Endothelial cell of umbilical vein (primary cell): ENCODE measurements at regions not wholly inside any gene's neighbourhood (a gene's known extent, or its start where the extent isn't known, plus 50 kb on each side); places are given as distances from the start of the nearest gene placed in this dataset.

Experiments used
- BruUV-seq: library from RNA; stranded (reverse); fragments of 400-500 nt; replicated peaks from 2 replicates; lab custom pipeline; 2021; lab: Mats Ljungman, UMichigan
- CTCF ChIA-PET: fragments of 300-600, 350-600 bp; sonication (Branson Sonifier 250); formaldehyde crosslinking; loops from one replicate; lab custom pipeline; 2021; ENCODE audit warnings: antibody characterized with exemption, inconsistent platforms; lab: Charles Lee
- POLR2A ChIA-PET: fragments of 300-600, 350-600 bp; sonication (Branson Sonifier 250); formaldehyde crosslinking; loops from one replicate; lab custom pipeline; 2021; ENCODE audit warnings: antibody characterized with exemption, inconsistent platforms; lab: Charles Lee
- DNase-seq: peaks from one replicate; pipeline ENCODE4 v3.0.0-alpha.2; 2011; ENCODE audit warnings: low read depth, low spot score
- FAIRE-seq: peaks from 2 replicates; lab custom pipeline; 2011; peaks lifted over from hg19 to GRCh38; lab: Jason Lieb, UNC
- H2AFZ ChIP-seq: 2 replicates; pipeline ENCODE4 v1.6.0; 2012; ENCODE audit warnings: low read depth, low read length, control low read depth, inconsistent platforms
- H3K27ac ChIP-seq: 2 replicates; pipeline ENCODE4 v1.5.1; 2011; ENCODE audit warnings: low read depth, mild to moderate bottlenecking, control low read depth, low read length, moderate library complexity; ENCODE audit not compliant: insufficient read depth
- H3K27me3 ChIP-seq, 2 experiments: 2 replicates each; pipeline versions ENCODE4 v1.6.0 to v1.6.1; 2011; ENCODE audit warnings: low read length in 2 of 2, mixed read lengths in 1 of 2; ENCODE audit not compliant: control insufficient read depth in 2 of 2, insufficient read depth in 2 of 2
- H3K36me3 ChIP-seq, 2 experiments: 2 replicates in 1 of 2; 3 replicates in 1 of 2; pipeline ENCODE4 v1.5.1; 2011; ENCODE audit warnings: low read length in 2 of 2, mild to moderate bottlenecking in 1 of 2, moderate library complexity in 1 of 2; ENCODE audit not compliant: control insufficient read depth in 2 of 2, insufficient read depth in 2 of 2; ENCODE audit errors: extremely low read depth in 1 of 2
- H3K4me1 ChIP-seq: 3 replicates; pipeline ENCODE4 v1.5.1; 2011; ENCODE audit warnings: mild to moderate bottlenecking, low read length; ENCODE audit not compliant: control insufficient read depth, insufficient read depth; ENCODE audit errors: extremely low read depth
- H3K4me2 ChIP-seq: 2 replicates; pipeline ENCODE4 v1.6.1; 2011; ENCODE audit warnings: low read length, control low read depth, mixed read lengths; ENCODE audit not compliant: insufficient read depth
- H3K4me3 ChIP-seq, 3 experiments: fragments of 200-600 bp in 1 of 3; sonication (generic), shearing (Covaris generic) in 1 of 3; replicated peaks in 1 of 3; 2 replicates each; pipeline ENCODE4 v1.5.1; 2011 to 2016; ENCODE audit warnings: control low read depth in 3 of 3, low read length in 3 of 3, mild to moderate bottlenecking in 2 of 3, inconsistent platforms in 1 of 3, low read depth in 1 of 3, moderate library complexity in 1 of 3; ENCODE audit not compliant: insufficient read depth in 1 of 3
- H3K79me2 ChIP-seq: 2 replicates; pipeline ENCODE4 v1.6.0; 2012; ENCODE audit warnings: low read length, inconsistent platforms; ENCODE audit not compliant: control insufficient read depth, insufficient read depth
- H3K9ac ChIP-seq: replicated peaks from 2 replicates; pipeline ENCODE3; 2011; ENCODE audit warnings: low read length, control low read depth; ENCODE audit not compliant: insufficient read depth; ENCODE audit errors: extremely low read depth
- H3K9me1 ChIP-seq: replicated peaks from 3 replicates; pipeline ENCODE4 v1.6.0; 2011; ENCODE audit warnings: mild to moderate bottlenecking, low read length; ENCODE audit not compliant: control insufficient read depth, insufficient read depth; ENCODE audit errors: extremely low read depth
- H3K9me3 ChIP-seq: replicated peaks from 2 replicates; pipeline ENCODE4 v1.5.1; 2012; ENCODE audit warnings: low read length, inconsistent platforms; ENCODE audit not compliant: control insufficient read depth, insufficient read depth
- H4K20me1 ChIP-seq: replicated peaks from 2 replicates; pipeline ENCODE3; 2011; ENCODE audit warnings: mild to moderate bottlenecking, low read length; ENCODE audit not compliant: control insufficient read depth, insufficient read depth; ENCODE audit errors: extremely low read depth
- EZH2 ChIP-seq: IDR thresholded peaks from 2 replicates; pipeline ENCODE4 v1.6.1; 2012; ENCODE audit warnings: borderline replicate concordance, low read depth, mild to moderate bottlenecking, moderate library complexity, low read length, inconsistent platforms; ENCODE audit not compliant: severe bottlenecking
- FOS ChIP-seq: IDR thresholded peaks from 2 replicates; pipeline ENCODE4 v1.6.1; 2011; ENCODE audit warnings: mild to moderate bottlenecking, low read length, moderate library complexity, borderline replicate concordance; ENCODE audit not compliant: insufficient read depth
- GATA2 ChIP-seq: IDR thresholded peaks from 2 replicates; pipeline ENCODE4 v1.7.0; 2011; ENCODE audit warnings: low read depth, mild to moderate bottlenecking, moderate library complexity, mixed read lengths, low read length; ENCODE audit not compliant: insufficient read length, insufficient read depth
- JUN ChIP-seq: IDR thresholded peaks from 2 replicates; pipeline ENCODE4 v1.6.1; 2011; ENCODE audit warnings: borderline replicate concordance, low read depth; ENCODE audit not compliant: insufficient read length, insufficient read depth
- MYC ChIP-seq: IDR thresholded peaks from one replicate; pipeline ENCODE4 v1.6.1; 2011; ENCODE audit warnings: mild to moderate bottlenecking, low read depth, low read length
- POLR2A ChIP-seq: IDR thresholded peaks from 2 replicates; pipeline ENCODE4 v1.6.1; 2012; ENCODE audit warnings: low read depth, mild to moderate bottlenecking, control low read depth, low read length
- POLR2AphosphoS5 ChIP-seq: IDR thresholded peaks from 2 replicates; pipeline ENCODE4 v1.6.1; 2012; ENCODE audit warnings: low read depth, mild to moderate bottlenecking, control low read depth, low read length, moderate library complexity; ENCODE audit not compliant: insufficient read depth
- dilution Hi-C: fragments of 300-500 bp; cut with MboI; formaldehyde crosslinking; loops from one replicate; pipeline ENCODE4 v1.15.0; 2019; ENCODE audit warnings: low sequenced_read_pairs; ENCODE audit not compliant: extremely low pct_ligation_motif_present
- intact Hi-C: fragments of 100-400 bp; cut with micrococcal nuclease; formaldehyde crosslinking; loops from one replicate; pipeline ENCODE4 v1.10.0; 2022
- TF ChIP-seq, protein P1 (sequence below), 2 donors: IDR thresholded peaks; 1 replicate in 1 of 2; 2 replicates in 1 of 2; pipeline ENCODE4 v1.5.1; 2011; ENCODE audit warnings: low read length in 2 of 2, mild to moderate bottlenecking in 2 of 2, moderate library complexity in 2 of 2, control low read depth in 1 of 2, inconsistent platforms in 1 of 2, low read depth in 1 of 2; ENCODE audit not compliant: insufficient read depth in 1 of 2; ENCODE audit errors: extremely low read depth in 1 of 2
- TF ChIP-seq, protein P2 (sequence below): IDR thresholded peaks from 2 replicates; pipeline ENCODE4 v1.6.1; 2011; ENCODE audit not compliant: insufficient read depth, insufficient read length

DNA sequence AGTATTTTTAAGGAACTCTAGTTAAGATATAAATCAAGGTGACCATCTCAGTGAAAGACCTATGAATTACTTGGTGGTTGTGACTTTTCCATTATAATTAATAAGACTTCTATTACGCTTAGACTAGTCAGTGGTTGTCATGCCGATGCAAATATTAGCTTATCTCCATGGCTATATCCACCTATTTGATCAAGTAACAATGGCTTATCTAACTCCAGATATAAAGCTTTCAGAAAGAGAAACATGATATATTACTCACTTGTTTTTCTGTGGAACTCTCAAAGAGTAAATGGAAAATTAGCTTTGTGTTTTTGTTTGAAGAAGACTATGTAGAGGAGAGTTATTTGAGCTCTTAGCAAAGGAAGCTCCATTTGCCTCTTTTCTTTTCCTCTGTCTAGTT lies 323.8 kb upstream of the DCN start:
- no peaks in the 10 kb centered on the region for H3K9me1 ChIP-seq
- peaks cover 3% of the 10 kb centered on the region for H3K4me1 ChIP-seq
- no peak overlapping the region for H3K4me2 ChIP-seq
- H3K9me3 ChIP-seq: no peaks in the 10 kb centered on the region
- POLR2A ChIA-PET: no interaction called here
- dilution Hi-C loops (no loop called here), intact Hi-C loops (no loop called here)
- CTCF ChIA-PET: interaction anchor here (1.0 to 1.3 kb wide), 2 partner anchors 10 kb away, joined by 3 to 4 read pairs; no protein-coding TSS in a partner anchor
- H3K36me3 ChIP-seq: no peaks in the 10 kb centered on the region
- no peak overlapping the region for H3K4me3 ChIP-seq
- H3K79me2 ChIP-seq: no peaks in the 10 kb centered on the region
- TF ChIP-seq FOS (no peak), GATA2 (no peak), POLR2A (no peak), EZH2 (no peak), JUN (no peak), POLR2AphosphoS5 (no peak), MYC (no peak)
- TF ChIP-seq, protein P1, sequence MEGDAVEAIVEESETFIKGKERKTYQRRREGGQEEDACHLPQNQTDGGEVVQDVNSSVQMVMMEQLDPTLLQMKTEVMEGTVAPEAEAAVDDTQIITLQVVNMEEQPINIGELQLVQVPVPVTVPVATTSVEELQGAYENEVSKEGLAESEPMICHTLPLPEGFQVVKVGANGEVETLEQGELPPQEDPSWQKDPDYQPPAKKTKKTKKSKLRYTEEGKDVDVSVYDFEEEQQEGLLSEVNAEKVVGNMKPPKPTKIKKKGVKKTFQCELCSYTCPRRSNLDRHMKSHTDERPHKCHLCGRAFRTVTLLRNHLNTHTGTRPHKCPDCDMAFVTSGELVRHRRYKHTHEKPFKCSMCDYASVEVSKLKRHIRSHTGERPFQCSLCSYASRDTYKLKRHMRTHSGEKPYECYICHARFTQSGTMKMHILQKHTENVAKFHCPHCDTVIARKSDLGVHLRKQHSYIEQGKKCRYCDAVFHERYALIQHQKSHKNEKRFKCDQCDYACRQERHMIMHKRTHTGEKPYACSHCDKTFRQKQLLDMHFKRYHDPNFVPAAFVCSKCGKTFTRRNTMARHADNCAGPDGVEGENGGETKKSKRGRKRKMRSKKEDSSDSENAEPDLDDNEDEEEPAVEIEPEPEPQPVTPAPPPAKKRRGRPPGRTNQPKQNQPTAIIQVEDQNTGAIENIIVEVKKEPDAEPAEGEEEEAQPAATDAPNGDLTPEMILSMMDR (IDR thresholded peaks at IDR 0.05; ENCODE audit: extremely low read depth in 1 of 2, insufficient read depth in 1 of 2, low read depth in 1 of 2, low read length in 2 of 2): no peak
- TF ChIP-seq, protein P2, sequence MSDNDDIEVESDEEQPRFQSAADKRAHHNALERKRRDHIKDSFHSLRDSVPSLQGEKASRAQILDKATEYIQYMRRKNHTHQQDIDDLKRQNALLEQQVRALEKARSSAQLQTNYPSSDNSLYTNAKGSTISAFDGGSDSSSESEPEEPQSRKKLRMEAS: no peak
- H3K27ac ChIP-seq: no peak overlapping the region
- DNase-seq (peak; percentile 72), FAIRE-seq (no peak)
- no peaks in the 10 kb centered on the region for H3K27me3 ChIP-seq
- H2AFZ ChIP-seq: no peak overlapping the region
- H4K20me1 ChIP-seq: no peaks in the 10 kb centered on the region
- BruUV-seq: no TSS peak
- no peak overlapping the region for H3K9ac ChIP-seq
